Endodermal cell (in vitro differentiated cells): ENCODE measurements at regions not wholly inside any gene's neighbourhood (a gene's known extent, or its start where the extent isn't known, plus 50 kb on each side); places are given as distances from the start of the nearest gene placed in this dataset.
"Not testable (repeated sequence)": the region's sequence is repeated elsewhere in the genome, so short reads cannot be mapped to it uniquely, and the experiment has no call there.

Source experiments
- DNase-seq: peaks from one replicate; pipeline ENCODE4 v3.0.0-alpha.2; 2017
- H3K27ac ChIP-seq: 2 replicates; pipeline ENCODE4 v1.5.1; 2013; ENCODE audit warnings: mild to moderate bottlenecking, low read depth, low read length, moderate library complexity
- H3K27me3 ChIP-seq: 2 replicates; pipeline ENCODE4 v1.6.1; 2013; ENCODE audit warnings: mild to moderate bottlenecking, low read length, moderate library complexity; ENCODE audit not compliant: insufficient read depth, control insufficient read depth, poor library complexity, severe bottlenecking
- H3K36me3 ChIP-seq: 2 replicates; pipeline ENCODE4 v1.7.0; 2013; ENCODE audit warnings: mild to moderate bottlenecking, low read length, moderate library complexity; ENCODE audit not compliant: control insufficient read depth, insufficient read depth
- H3K4me1 ChIP-seq: one replicate; pipeline ENCODE4 v1.7.0; 2013; ENCODE audit warnings: low read length; ENCODE audit not compliant: control insufficient read depth, insufficient read depth
- H3K4me3 ChIP-seq: 2 replicates; pipeline ENCODE4 v1.5.1; 2013; ENCODE audit warnings: mild to moderate bottlenecking, low read length, moderate library complexity
- H3K9ac ChIP-seq: 2 replicates; pipeline ENCODE4 v1.6.1; 2013; ENCODE audit warnings: mild to moderate bottlenecking, low read length, moderate library complexity; ENCODE audit not compliant: poor library complexity, severe bottlenecking; ENCODE audit errors: extremely low read depth
- H3K9me3 ChIP-seq: 2 replicates; pipeline ENCODE4 v1.6.1; 2013; ENCODE audit warnings: mild to moderate bottlenecking, low read length, moderate library complexity; ENCODE audit not compliant: control insufficient read depth
- H3K27ac Mint-ChIP-seq: 2 replicates; pipeline ENCODE4 v1.8.0; 2020; ENCODE audit warnings: mixed read lengths
- H3K27me3 Mint-ChIP-seq: 2 replicates; pipeline ENCODE4 v1.8.0; 2021; ENCODE audit warnings: mild to moderate bottlenecking, mixed read lengths; ENCODE audit not compliant: insufficient read depth
- H3K36me3 Mint-ChIP-seq: 2 replicates; pipeline ENCODE4 v1.8.0; 2020; ENCODE audit warnings: low read depth, mixed read lengths
- H3K4me1 Mint-ChIP-seq: 2 replicates; pipeline ENCODE4 v1.8.0; 2020; ENCODE audit warnings: mixed read lengths
- H3K4me3 Mint-ChIP-seq: 2 replicates; pipeline ENCODE4 v1.8.0; 2020; ENCODE audit warnings: mild to moderate bottlenecking, moderate library complexity, mixed read lengths
- H3K9me3 Mint-ChIP-seq: 2 replicates; pipeline ENCODE4 v1.8.0; 2020; ENCODE audit warnings: mild to moderate bottlenecking, mixed read lengths
- CTCF ChIP-seq: fragments of 200-600 bp; sonication (generic); conservative IDR thresholded peaks from 2 replicates; pipeline ENCODE4 v1.5.0; 2021; ENCODE audit warnings: antibody characterized with exemption, mild to moderate bottlenecking
- WGBS, 2 experiments: methylation state at CpG; one replicate each; pipeline versions ENCODE4 v1.1.5 to v1.1.7; 2013; ENCODE audit warnings: missing lambda C conversion rate in 2 of 2, mixed read lengths in 1 of 2; ENCODE audit not compliant: insufficient coverage in 1 of 2, insufficient read length in 1 of 2; 5-methylcytosine and 5-hydroxymethylcytosine counted together

- Mint-ChIP-seq H3K4me1 (peaks cover 19% of the 10 kb centered on the region), H3K27me3 (no peaks in the 10 kb centered on the region), H3K9me3 (no peaks in the 10 kb centered on the region), H3K4me3 (no peak overlapping the region), H3K27ac (no peak overlapping the region), H3K36me3 (no peaks in the 10 kb centered on the region)
- H3K9ac ChIP-seq, result no peak overlapping the region
- H3K27ac ChIP-seq, result no peak overlapping the region
- TF ChIP-seq CTCF, result no peak
- H3K4me1 ChIP-seq, result peaks cover 4% of the 10 kb centered on the region
- DNase-seq, result no peak
- no peaks in the 10 kb centered on the region for H3K36me3 ChIP-seq
- no peak overlapping the region for H3K4me3 ChIP-seq
- H3K9me3 ChIP-seq, result no peaks in the 10 kb centered on the region
- no peaks in the 10 kb centered on the region for H3K27me3 ChIP-seq
Measured at GRCh38 chr3:22859618-22860017, 343.5 kb upstream of the UBE2E2 start.

- Mint-ChIP-seq H3K9me3 (no peaks in the 10 kb centered on the region), H3K4me3 (no peak overlapping the region), H3K4me1 (peaks cover 19% of the 10 kb centered on the region), H3K36me3 (no peaks in the 10 kb centered on the region), H3K27me3 (no peaks in the 10 kb centered on the region), H3K27ac (no peak overlapping the region)
- H3K4me1 ChIP-seq, result peaks cover 4% of the 10 kb centered on the region
- H3K27me3 ChIP-seq, result no peaks in the 10 kb centered on the region
- H3K9ac ChIP-seq, result no peak overlapping the region
- no peaks in the 10 kb centered on the region for H3K36me3 ChIP-seq
- DNase-seq, result no peak
- WGBS, 2 experiments, result 98 to 100% methylated on average over 2 of the region's 3 CpGs
- no peak overlapping the region for H3K27ac ChIP-seq
- no peaks in the 10 kb centered on the region for H3K9me3 ChIP-seq
- H3K4me3 ChIP-seq, result no peak overlapping the region
- no peak for TF ChIP-seq CTCF
Measured at GRCh38 chr3:22861426-22861825, 341.7 kb upstream of the UBE2E2 start.

- no peak overlapping the region for H3K27ac ChIP-seq
- peaks cover 4% of the 10 kb centered on the region for H3K4me1 ChIP-seq
- H3K4me3 ChIP-seq, result no peak overlapping the region
- Mint-ChIP-seq H3K36me3 (no peaks in the 10 kb centered on the region), H3K9me3 (no peaks in the 10 kb centered on the region), H3K4me3 (no peak overlapping the region), H3K4me1 (peaks cover 19% of the 10 kb centered on the region), H3K27ac (no peak overlapping the region), H3K27me3 (no peaks in the 10 kb centered on the region)
- DNase-seq, result peak; percentile 62
- H3K27me3 ChIP-seq, result no peaks in the 10 kb centered on the region
- 86 to 99% methylated on average over 5 of the region's 5 CpGs for WGBS, 2 experiments
- H3K36me3 ChIP-seq, result no peaks in the 10 kb centered on the region
- H3K9me3 ChIP-seq, result no peaks in the 10 kb centered on the region
- peak; percentile 82 for TF ChIP-seq CTCF
- H3K9ac ChIP-seq, result no peak overlapping the region
Measured at GRCh38 chr3:22862111-22862510, 341.0 kb upstream of the UBE2E2 start.

GRCh38 chr3:22882834-22883233 lies 320.3 kb upstream of the UBE2E2 start:
- not testable (repeated sequence) for H3K4me3 ChIP-seq, H3K27me3 Mint-ChIP-seq, H3K27ac Mint-ChIP-seq, H3K27me3 ChIP-seq, H3K36me3 ChIP-seq, H3K36me3 Mint-ChIP-seq, H3K9me3 ChIP-seq, DNase-seq, H3K9me3 Mint-ChIP-seq, H3K4me3 Mint-ChIP-seq, H3K9ac ChIP-seq, H3K27ac ChIP-seq, H3K4me1 ChIP-seq
- 92% methylated on average over 2 of the region's 2 CpGs; no CpG with 5 or more reads in 1 of the 2 experiments for whole genome bisulfite sequencing, 2 experiments
- peaks cover 11% of the 10 kb centered on the region for H3K4me1 Mint-ChIP-seq
